Endodermal cell (in vitro differentiated cells): ENCODE measurements at regions not wholly inside any gene's neighbourhood (a gene's known extent, or its start where the extent isn't known, plus 50 kb on each side); places are given as distances from the start of the nearest gene placed in this dataset.
"Not testable (repeated sequence)": the region's sequence is repeated elsewhere in the genome, so short reads cannot be mapped to it uniquely, and the experiment has no call there.

Experiments used
- DNase-seq: peaks from one replicate; pipeline ENCODE4 v3.0.0-alpha.2; 2017
- H3K27ac ChIP-seq: 2 replicates; pipeline ENCODE4 v1.5.1; 2013; ENCODE audit warnings: mild to moderate bottlenecking, low read depth, low read length, moderate library complexity
- H3K27me3 ChIP-seq: 2 replicates; pipeline ENCODE4 v1.6.1; 2013; ENCODE audit warnings: mild to moderate bottlenecking, low read length, moderate library complexity; ENCODE audit not compliant: insufficient read depth, control insufficient read depth, poor library complexity, severe bottlenecking
- H3K36me3 ChIP-seq: 2 replicates; pipeline ENCODE4 v1.7.0; 2013; ENCODE audit warnings: mild to moderate bottlenecking, low read length, moderate library complexity; ENCODE audit not compliant: control insufficient read depth, insufficient read depth
- H3K4me1 ChIP-seq: one replicate; pipeline ENCODE4 v1.7.0; 2013; ENCODE audit warnings: low read length; ENCODE audit not compliant: control insufficient read depth, insufficient read depth
- H3K4me3 ChIP-seq: 2 replicates; pipeline ENCODE4 v1.5.1; 2013; ENCODE audit warnings: mild to moderate bottlenecking, low read length, moderate library complexity
- H3K9ac ChIP-seq: 2 replicates; pipeline ENCODE4 v1.6.1; 2013; ENCODE audit warnings: mild to moderate bottlenecking, low read length, moderate library complexity; ENCODE audit not compliant: poor library complexity, severe bottlenecking; ENCODE audit errors: extremely low read depth
- H3K9me3 ChIP-seq: 2 replicates; pipeline ENCODE4 v1.6.1; 2013; ENCODE audit warnings: mild to moderate bottlenecking, low read length, moderate library complexity; ENCODE audit not compliant: control insufficient read depth
- H3K27ac Mint-ChIP-seq: 2 replicates; pipeline ENCODE4 v1.8.0; 2020; ENCODE audit warnings: mixed read lengths
- H3K27me3 Mint-ChIP-seq: 2 replicates; pipeline ENCODE4 v1.8.0; 2021; ENCODE audit warnings: mild to moderate bottlenecking, mixed read lengths; ENCODE audit not compliant: insufficient read depth
- H3K36me3 Mint-ChIP-seq: 2 replicates; pipeline ENCODE4 v1.8.0; 2020; ENCODE audit warnings: low read depth, mixed read lengths
- H3K4me1 Mint-ChIP-seq: 2 replicates; pipeline ENCODE4 v1.8.0; 2020; ENCODE audit warnings: mixed read lengths
- H3K4me3 Mint-ChIP-seq: 2 replicates; pipeline ENCODE4 v1.8.0; 2020; ENCODE audit warnings: mild to moderate bottlenecking, moderate library complexity, mixed read lengths
- H3K9me3 Mint-ChIP-seq: 2 replicates; pipeline ENCODE4 v1.8.0; 2020; ENCODE audit warnings: mild to moderate bottlenecking, mixed read lengths
- WGBS, 2 experiments: methylation state at CpG; one replicate each; pipeline versions ENCODE4 v1.1.5 to v1.1.7; 2013; ENCODE audit warnings: missing lambda C conversion rate in 2 of 2, mixed read lengths in 1 of 2; ENCODE audit not compliant: insufficient coverage in 1 of 2, insufficient read length in 1 of 2; 5-methylcytosine and 5-hydroxymethylcytosine counted together
- TF ChIP-seq, protein P1 (sequence below): fragments of 200-600 bp; sonication (generic); conservative IDR thresholded peaks from 2 replicates; pipeline ENCODE4 v1.5.0; 2021; ENCODE audit warnings: antibody characterized with exemption, mild to moderate bottlenecking

DNA sequence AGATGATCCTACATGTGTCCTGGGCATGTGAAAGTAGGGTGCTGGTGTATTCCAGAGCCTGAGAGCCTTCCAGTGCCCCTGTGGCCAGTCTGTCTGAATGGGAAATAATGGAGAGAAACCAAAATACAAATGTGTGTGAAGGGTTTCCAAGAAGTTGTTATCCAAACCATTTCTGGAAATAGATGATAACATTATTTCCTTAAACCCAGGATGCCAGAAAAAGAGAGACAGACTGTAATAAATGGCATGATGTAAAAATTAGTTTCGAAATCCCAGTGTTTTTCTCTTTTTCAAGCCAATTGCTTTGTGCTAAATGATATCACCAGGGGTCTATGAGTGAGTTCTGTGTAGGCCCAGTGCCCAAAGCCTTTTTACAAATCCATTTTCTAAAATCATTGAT is 175.3 kb downstream of the PHLDA1 start:
- Mint-ChIP-seq H3K4me3 (no peak overlapping the region), H3K9me3 (no peaks in the 10 kb centered on the region), H3K4me1 (no peaks in the 10 kb centered on the region), H3K27me3 (no peaks in the 10 kb centered on the region), H3K36me3 (no peaks in the 10 kb centered on the region), H3K27ac (no peak overlapping the region)
- Histone ChIP-seq H3K9me3 (no peaks in the 10 kb centered on the region), H3K4me1 (no peaks in the 10 kb centered on the region), H3K27me3 (no peaks in the 10 kb centered on the region), H3K27ac (no peak overlapping the region), H3K4me3 (no peak overlapping the region), H3K36me3 (no peaks in the 10 kb centered on the region), H3K9ac (no peak overlapping the region)
- TF ChIP-seq, protein P1, sequence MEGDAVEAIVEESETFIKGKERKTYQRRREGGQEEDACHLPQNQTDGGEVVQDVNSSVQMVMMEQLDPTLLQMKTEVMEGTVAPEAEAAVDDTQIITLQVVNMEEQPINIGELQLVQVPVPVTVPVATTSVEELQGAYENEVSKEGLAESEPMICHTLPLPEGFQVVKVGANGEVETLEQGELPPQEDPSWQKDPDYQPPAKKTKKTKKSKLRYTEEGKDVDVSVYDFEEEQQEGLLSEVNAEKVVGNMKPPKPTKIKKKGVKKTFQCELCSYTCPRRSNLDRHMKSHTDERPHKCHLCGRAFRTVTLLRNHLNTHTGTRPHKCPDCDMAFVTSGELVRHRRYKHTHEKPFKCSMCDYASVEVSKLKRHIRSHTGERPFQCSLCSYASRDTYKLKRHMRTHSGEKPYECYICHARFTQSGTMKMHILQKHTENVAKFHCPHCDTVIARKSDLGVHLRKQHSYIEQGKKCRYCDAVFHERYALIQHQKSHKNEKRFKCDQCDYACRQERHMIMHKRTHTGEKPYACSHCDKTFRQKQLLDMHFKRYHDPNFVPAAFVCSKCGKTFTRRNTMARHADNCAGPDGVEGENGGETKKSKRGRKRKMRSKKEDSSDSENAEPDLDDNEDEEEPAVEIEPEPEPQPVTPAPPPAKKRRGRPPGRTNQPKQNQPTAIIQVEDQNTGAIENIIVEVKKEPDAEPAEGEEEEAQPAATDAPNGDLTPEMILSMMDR, result no peak
- no peak for DNase-seq
- WGBS, 2 experiments, result 88 to 92% methylated on average over 1 of the region's 1 CpG

DNA sequence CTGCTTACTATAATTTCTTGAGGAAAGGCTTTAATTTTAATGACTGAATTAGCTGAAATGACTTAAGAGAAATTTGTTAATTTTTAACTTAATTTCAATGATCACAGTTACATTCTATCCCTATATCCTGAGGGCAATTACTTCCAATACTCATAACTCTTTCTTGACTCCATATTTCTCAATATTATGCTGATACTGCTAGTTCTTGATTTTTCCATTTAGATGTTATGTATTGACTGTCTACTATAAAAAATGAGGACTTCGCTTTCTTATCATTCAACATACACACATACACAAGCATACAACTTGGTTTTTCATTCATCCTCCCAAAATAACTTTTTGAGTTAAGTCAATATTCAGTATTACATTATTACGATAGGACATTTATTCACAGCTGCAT is 176.2 kb downstream of the PHLDA1 start:
- Histone ChIP-seq H3K9me3 (no peaks in the 10 kb centered on the region), H3K27me3 (no peaks in the 10 kb centered on the region), H3K27ac (no peak overlapping the region), H3K36me3 (no peaks in the 10 kb centered on the region), H3K9ac (no peak overlapping the region), H3K4me3 (no peak overlapping the region), H3K4me1 (no peaks in the 10 kb centered on the region)
- TF ChIP-seq, protein P1, result no peak
- H3K9me3 Mint-ChIP-seq, result no peaks in the 10 kb centered on the region
- H3K27ac Mint-ChIP-seq, result no peak overlapping the region
- peaks cover 3% of the 10 kb centered on the region for H3K4me1 Mint-ChIP-seq
- no peak overlapping the region for H3K4me3 Mint-ChIP-seq
- no peaks in the 10 kb centered on the region for H3K36me3 Mint-ChIP-seq
- no peak for DNase-seq
- H3K27me3 Mint-ChIP-seq, result no peaks in the 10 kb centered on the region
- 94 to 100% methylated on average over 1 to 2 of the region's 2 CpGs for WGBS, 2 experiments

DNA sequence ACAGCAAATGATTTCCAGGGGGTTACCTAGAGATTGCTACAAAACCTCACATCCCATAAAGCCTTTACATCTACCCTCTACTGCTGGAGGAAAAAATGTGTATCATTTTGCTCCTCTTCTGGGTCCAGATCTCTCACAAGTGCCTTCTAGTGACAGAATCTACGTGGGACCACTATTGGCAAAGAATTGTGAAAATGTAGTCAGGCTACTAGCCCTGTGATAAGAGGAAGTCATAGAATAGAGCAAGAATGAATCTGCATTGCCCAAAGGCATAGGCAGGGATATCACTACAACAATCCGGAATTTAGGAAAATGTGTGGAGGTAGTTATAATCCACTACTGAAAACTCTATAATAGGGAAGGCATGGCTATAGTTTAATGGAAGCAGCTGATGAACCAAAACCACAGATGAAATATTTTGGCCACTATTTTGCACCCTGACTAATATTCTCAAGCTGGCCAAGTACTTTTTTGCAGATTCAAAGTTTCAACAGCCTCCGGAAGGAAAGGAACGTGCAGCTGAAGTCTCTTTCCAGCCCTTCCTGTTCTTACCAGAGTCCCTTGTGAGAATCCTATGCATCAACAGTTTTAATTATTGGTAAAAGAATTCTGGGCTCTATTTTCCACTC is 176.8 kb downstream of the PHLDA1 start:
- Mint-ChIP-seq H3K27me3 (no peaks in the 10 kb centered on the region), H3K4me3 (no peak overlapping the region), H3K9me3 (no peaks in the 10 kb centered on the region), H3K36me3 (no peaks in the 10 kb centered on the region), H3K4me1 (peaks cover 3% of the 10 kb centered on the region), H3K27ac (no peak overlapping the region)
- no peak for DNase-seq
- Histone ChIP-seq H3K9ac (no peak overlapping the region), H3K27ac (no peak overlapping the region), H3K27me3 (no peaks in the 10 kb centered on the region), H3K9me3 (no peaks in the 10 kb centered on the region), H3K4me1 (no peaks in the 10 kb centered on the region), H3K36me3 (no peaks in the 10 kb centered on the region), H3K4me3 (no peak overlapping the region)
- TF ChIP-seq, protein P1, result no peak
- 85 to 92% methylated on average over 2 to 4 of the region's 4 CpGs for WGBS, 2 experiments

DNA sequence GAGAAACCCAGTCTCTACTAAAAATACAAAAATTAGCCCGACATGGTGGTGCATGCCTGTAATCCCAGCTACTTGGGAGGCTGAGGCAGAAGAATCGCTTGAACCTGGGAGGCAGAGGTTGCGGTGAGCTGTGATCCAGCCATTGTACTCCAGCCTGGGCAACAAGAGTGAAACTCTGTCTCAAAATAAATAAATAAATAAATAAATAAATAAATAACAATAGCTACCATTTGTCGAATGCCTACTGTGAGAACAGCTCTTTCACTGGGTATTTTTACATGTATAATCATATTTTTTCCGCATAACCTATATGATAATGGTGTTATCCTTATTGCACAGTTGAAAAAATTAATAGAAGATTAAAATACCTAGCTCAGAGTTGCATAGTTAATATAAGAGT is 177.4 kb downstream of the PHLDA1 start:
- DNase-seq, H3K4me1 ChIP-seq, H3K9me3 ChIP-seq, H3K9me3 Mint-ChIP-seq, H3K9ac ChIP-seq, H3K4me3 ChIP-seq, H3K27me3 Mint-ChIP-seq, H3K4me1 Mint-ChIP-seq, H3K27me3 ChIP-seq, H3K36me3 Mint-ChIP-seq, H3K36me3 ChIP-seq, H3K27ac Mint-ChIP-seq, H3K27ac ChIP-seq, H3K4me3 Mint-ChIP-seq: not testable (repeated sequence)
- WGBS, 2 experiments, result 88% methylated on average over 4 of the region's 5 CpGs; no CpG with 5 or more reads in 1 of the 2 experiments
